ENCODE measurements at regions not wholly inside any gene's neighbourhood (a gene's known extent, or its start where the extent isn't known, plus 50 kb on each side); places are given as distances from the start of the nearest gene placed in this dataset.

- TF ChIP-seq CTCF (IDR thresholded peaks at IDR 0.05; ENCODE audit: low read depth, low read length, poor library complexity, severe bottlenecking) (no peak), EZH2phosphoT487 (IDR thresholded peaks at IDR 0.05; ENCODE audit: borderline replicate concordance, low read length) (no peak)
These were observed 298.7 kb upstream of the NRG3 start for GRCh38 chr10:81576336-81576735.

All from DOHH2 (cell line).